ENCODE measurements at regions not wholly inside any gene's neighbourhood (a gene's known extent, or its start where the extent isn't known, plus 50 kb on each side); places are given as distances from the start of the nearest gene placed in this dataset.
A peak's percentile ranks its signal among the peaks of the same experiment; 100 is the strongest.

- Histone ChIP-seq H3K79me2 (no peaks in the 10 kb centered on the region), H3K27ac (peak overlapping the region; percentile 94), H4K20me1 (ENCODE audit: insufficient read depth, poor library complexity, severe bottlenecking) (no peaks in the 10 kb centered on the region), H2AFZ (no peak overlapping the region), H3K9me3 (ENCODE audit: low read depth) (no peaks in the 10 kb centered on the region), H3K36me3 (replicated peaks; ENCODE audit: insufficient read depth, low read depth) (no peaks in the 10 kb centered on the region), H3K4me3 (no peak overlapping the region), H3K4me1 (ENCODE audit: insufficient read depth) (peaks cover 13% of the 10 kb centered on the region), H3K27me3 (no peaks in the 10 kb centered on the region), H3K4me2 (peak overlapping the region; percentile 53), H3K9me2 (replicated peaks; ENCODE audit: insufficient read depth) (no peaks in the 10 kb centered on the region)
- 46% methylated on average over 6 of the region's 6 CpGs for WGBS (ENCODE audit: low lambda C conversion rate, missing lambda C conversion rate)
- DNase-seq (ENCODE audit: low spot score) = peak; percentile 58
- TF ChIP-seq EZH2phosphoT487 (IDR thresholded peaks at IDR 0.05; ENCODE audit: low read depth, severe bottlenecking, unreplicated experiment) (no peak), EZH2 (IDR thresholded peaks at IDR 0.05; ENCODE audit: borderline replicate concordance) (no peak), CTCF (IDR thresholded peaks at IDR 0.05; ENCODE audit: poor library complexity) (no peak)
Measured at GRCh38 chr2:224146356-224147160, 107.5 kb upstream of the SERPINE2 start.

GRCh38 chr2:224145751-224146355, 106.8 kb upstream of the SERPINE2 start:
- H3K9me3 ChIP-seq (ENCODE audit: low read depth) = no peaks in the 10 kb centered on the region
- no peak overlapping the region for H3K4me2 ChIP-seq
- no peaks in the 10 kb centered on the region for H3K27me3 ChIP-seq
- no peaks in the 10 kb centered on the region for H3K9me2 ChIP-seq (replicated peaks; ENCODE audit: insufficient read depth)
- TF ChIP-seq CTCF (IDR thresholded peaks at IDR 0.05; ENCODE audit: poor library complexity) (no peak), EZH2 (IDR thresholded peaks at IDR 0.05; ENCODE audit: borderline replicate concordance) (no peak), EZH2phosphoT487 (IDR thresholded peaks at IDR 0.05; ENCODE audit: low read depth, severe bottlenecking, unreplicated experiment) (no peak)
- no peaks in the 10 kb centered on the region for H3K79me2 ChIP-seq
- H3K27ac ChIP-seq = peak overlapping the region; percentile 94
- 43% methylated on average over 3 of the region's 3 CpGs for WGBS (ENCODE audit: low lambda C conversion rate, missing lambda C conversion rate)
- no peak overlapping the region for H2AFZ ChIP-seq
- peaks cover 13% of the 10 kb centered on the region for H3K4me1 ChIP-seq (ENCODE audit: insufficient read depth)
- DNase-seq (ENCODE audit: low spot score) = peak; percentile 67
- H4K20me1 ChIP-seq (ENCODE audit: insufficient read depth, poor library complexity, severe bottlenecking) = no peaks in the 10 kb centered on the region
- H3K4me3 ChIP-seq = no peak overlapping the region
- H3K36me3 ChIP-seq (replicated peaks; ENCODE audit: insufficient read depth, low read depth) = no peaks in the 10 kb centered on the region

- no peaks in the 10 kb centered on the region for H3K36me3 ChIP-seq (replicated peaks; ENCODE audit: insufficient read depth, low read depth)
- H3K9me3 ChIP-seq (ENCODE audit: low read depth) = no peaks in the 10 kb centered on the region
- H3K79me2 ChIP-seq = no peaks in the 10 kb centered on the region
- H3K27me3 ChIP-seq = no peaks in the 10 kb centered on the region
- no peak for TF ChIP-seq EZH2phosphoT487 (IDR thresholded peaks at IDR 0.05; ENCODE audit: low read depth, severe bottlenecking, unreplicated experiment)
- TF ChIP-seq EZH2 (IDR thresholded peaks at IDR 0.05; ENCODE audit: borderline replicate concordance) = no peak
- no peak for TF ChIP-seq CTCF (IDR thresholded peaks at IDR 0.05; ENCODE audit: poor library complexity)
- peaks cover 13% of the 10 kb centered on the region for H3K4me1 ChIP-seq (ENCODE audit: insufficient read depth)
- H3K4me3 ChIP-seq = no peak overlapping the region
- DNase-seq (ENCODE audit: low spot score) = no peak
- no peaks in the 10 kb centered on the region for H4K20me1 ChIP-seq (ENCODE audit: insufficient read depth, poor library complexity, severe bottlenecking)
- no peak overlapping the region for H3K4me2 ChIP-seq
- H2AFZ ChIP-seq = no peak overlapping the region
- no peaks in the 10 kb centered on the region for H3K9me2 ChIP-seq (replicated peaks; ENCODE audit: insufficient read depth)
- no peak overlapping the region for H3K27ac ChIP-seq
- 76% methylated on average over 1 of the region's 1 CpG for WGBS (ENCODE audit: low lambda C conversion rate, missing lambda C conversion rate)
Measured at GRCh38 chr2:224143526-224143925, 104.4 kb upstream of the SERPINE2 start.

Measured in hepatocyte (in vitro differentiated cells).